ENCODE measurements at regions not wholly inside any gene's neighbourhood (a gene's known extent, or its start where the extent isn't known, plus 50 kb on each side); places are given as distances from the start of the nearest gene placed in this dataset.

DNA sequence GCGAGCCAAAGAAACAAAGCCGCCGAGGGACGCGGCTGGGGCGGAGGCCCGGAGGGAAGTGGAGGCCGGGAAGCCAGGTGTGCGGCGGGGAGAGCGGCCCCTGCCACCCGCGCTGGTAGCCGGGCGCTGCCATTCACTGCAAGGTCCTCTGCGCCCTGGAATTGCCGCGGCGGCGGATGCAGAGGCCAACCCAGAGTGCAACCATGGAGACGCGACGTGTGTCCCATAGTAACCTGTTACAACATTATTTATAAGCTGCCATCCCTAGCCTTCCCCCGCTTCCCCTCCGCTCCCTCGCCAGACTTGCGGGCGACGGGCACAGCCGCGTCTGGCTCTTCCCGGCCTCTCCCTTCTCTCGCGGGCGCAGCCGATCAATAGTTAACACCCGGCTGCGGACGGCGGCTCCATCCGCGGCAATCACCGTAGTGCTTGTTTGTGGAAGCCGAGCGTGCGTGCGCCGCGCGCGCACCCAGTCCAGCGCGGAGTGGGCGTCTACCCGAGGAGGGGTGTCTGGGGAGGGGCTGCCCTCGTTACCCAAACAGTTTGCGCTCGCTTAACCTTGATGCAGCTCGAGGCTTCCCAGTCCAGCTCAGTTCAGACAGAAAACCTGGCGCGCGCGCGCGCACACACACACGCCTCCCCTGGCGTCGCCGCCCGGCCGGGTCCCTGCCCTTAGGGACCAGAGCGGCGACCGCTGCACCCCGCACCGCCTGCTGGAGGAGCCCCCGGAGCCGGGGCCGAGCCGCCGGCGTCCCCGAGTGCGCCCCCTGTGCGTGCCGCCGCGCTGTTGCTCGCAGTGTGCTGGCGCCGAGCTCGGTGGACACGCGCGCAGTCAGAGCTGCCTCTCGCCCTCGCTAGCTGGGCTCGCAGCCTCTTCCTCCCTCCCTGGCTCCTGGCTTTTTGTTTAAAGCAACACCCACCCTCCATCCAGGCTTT, 165.4 kb upstream of the DPP6 start:
- DNase-seq (ENCODE audit: low read depth in 4 of 4, low spot score in 3 of 4): peak in 3 of 4 donors; percentile 43 to 55 (median 54)

GRCh38 chr7:153887749-153888569, 164.2 kb upstream of the DPP6 start:
- DNase-seq (ENCODE audit: low read depth in 4 of 4, low spot score in 3 of 4): peak in 1 of 4 donors; percentile 55

DNA sequence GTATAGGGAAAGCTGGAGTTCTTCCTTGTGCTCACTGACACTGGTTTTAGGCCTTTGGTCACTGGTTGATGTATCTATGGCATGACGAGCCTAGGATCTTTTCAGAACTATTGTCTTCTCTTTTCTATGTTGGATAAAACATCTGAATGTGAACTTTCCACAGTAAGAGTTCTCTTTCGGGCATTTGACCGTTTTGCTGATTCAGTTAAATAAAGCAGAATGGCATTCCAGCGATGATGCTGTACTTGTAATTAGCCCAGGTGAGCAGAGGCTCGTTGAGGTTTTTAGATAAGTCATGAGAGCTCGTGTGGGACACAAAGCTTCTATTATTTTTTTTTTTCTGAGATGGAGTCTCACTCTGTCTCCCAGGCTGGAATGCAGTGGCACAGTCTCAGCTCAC, 160.2 kb upstream of the DPP6 start:
- DNase-seq (ENCODE audit: low read depth in 4 of 4, low spot score in 3 of 4): no peak

DNA sequence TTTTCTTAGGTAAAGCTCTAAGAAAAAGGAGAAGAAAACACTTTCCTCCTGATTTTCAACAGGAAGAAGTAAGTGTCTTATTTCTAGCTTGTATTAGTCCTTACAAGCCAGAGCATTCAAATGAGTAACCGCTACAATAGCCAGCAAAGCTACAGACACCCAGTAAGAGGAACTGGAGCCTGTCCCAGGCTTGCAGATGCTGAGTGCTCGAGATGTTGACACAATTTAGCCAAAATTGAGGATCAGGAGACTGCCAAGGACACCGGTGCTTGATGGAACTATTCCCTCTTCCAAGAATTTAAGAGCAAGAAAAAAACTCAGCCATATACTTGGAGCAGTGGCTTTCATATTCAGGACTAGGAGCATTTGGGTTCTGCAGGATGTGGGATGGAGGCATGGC, 149.3 kb upstream of the DPP6 start:
- DNase-seq (ENCODE audit: low read depth in 4 of 4, low spot score in 3 of 4): no peak

GRCh38 chr7:153912211-153912610, 140.0 kb upstream of the DPP6 start:
- DNase-seq (ENCODE audit: low read depth in 4 of 4, low spot score in 3 of 4): no peak

- no peak for DNase-seq (ENCODE audit: low read depth in 4 of 4, low spot score in 3 of 4)
Measured at GRCh38 chr7:153920126-153920525, 132.1 kb upstream of the DPP6 start.

DNA sequence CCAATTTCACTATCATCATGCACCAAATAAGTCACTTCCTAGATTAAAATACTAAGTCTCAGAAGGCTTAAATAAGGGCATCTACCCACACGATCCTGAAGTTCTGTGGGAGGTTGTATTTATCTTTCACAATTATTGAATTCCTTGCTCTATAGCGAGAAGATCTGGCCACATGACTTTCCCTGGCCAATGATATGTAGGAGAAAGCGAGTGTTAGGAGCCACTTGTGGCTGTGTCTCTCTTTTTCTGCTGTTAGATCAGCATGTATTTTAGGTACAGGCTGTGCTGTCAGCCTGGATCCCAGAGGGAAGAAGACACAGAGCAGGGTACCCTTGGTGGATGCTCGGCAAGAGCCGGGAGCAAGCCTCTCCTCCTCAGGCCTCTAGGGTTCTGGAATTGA, 131.3 kb upstream of the DPP6 start:
- no peak for DNase-seq (ENCODE audit: low read depth in 4 of 4, low spot score in 3 of 4)

DNA sequence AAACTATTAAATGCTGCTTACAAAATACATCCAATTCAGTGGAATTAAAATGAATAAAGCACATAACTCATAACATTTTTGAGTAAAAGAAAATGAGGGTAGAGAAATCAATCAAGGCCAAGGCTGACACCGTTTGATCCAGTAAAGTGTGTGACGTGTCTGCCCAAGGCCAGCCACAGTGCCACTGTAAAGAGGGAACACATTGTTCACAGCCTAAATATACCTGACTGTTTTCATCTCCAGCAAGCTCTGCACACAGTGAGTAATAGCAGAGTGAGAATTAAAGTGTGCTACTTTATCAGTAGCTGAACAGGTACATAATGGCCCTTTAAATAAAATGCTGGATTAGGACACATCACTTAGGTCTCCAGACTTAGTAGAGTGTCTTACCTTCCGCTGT, 130.8 kb upstream of the DPP6 start:
- no peak for DNase-seq (ENCODE audit: low read depth in 4 of 4, low spot score in 3 of 4)

DNA sequence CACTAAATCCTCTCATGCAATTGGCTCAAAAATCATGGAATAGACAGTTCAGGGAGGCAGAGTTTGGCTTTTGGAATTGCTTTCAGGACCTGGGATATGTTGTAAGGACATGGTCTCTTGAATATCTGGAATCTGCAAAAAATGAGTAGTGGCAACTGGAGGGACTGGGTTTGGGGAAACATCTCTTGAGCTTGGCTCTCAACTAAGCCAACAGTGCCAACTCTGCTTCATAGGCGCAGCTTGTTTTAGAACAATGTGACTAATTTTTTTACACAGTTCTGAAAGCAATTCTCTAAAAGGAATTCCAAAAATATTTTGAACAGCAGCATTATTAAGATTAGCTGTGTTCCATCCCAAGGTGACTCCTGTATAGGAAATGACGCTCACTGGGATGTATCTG, 121.5 kb upstream of the DPP6 start:
- DNase-seq (ENCODE audit: low read depth in 4 of 4, low spot score in 3 of 4): no peak

- no peak for DNase-seq (ENCODE audit: low read depth in 4 of 4, low spot score in 3 of 4)
Measured at GRCh38 chr7:153934048-153934447, 118.2 kb upstream of the DPP6 start.

- no peak for DNase-seq (ENCODE audit: low read depth in 4 of 4, low spot score in 3 of 4)
Measured at GRCh38 chr7:153934629-153935028, 117.6 kb upstream of the DPP6 start.

DNA sequence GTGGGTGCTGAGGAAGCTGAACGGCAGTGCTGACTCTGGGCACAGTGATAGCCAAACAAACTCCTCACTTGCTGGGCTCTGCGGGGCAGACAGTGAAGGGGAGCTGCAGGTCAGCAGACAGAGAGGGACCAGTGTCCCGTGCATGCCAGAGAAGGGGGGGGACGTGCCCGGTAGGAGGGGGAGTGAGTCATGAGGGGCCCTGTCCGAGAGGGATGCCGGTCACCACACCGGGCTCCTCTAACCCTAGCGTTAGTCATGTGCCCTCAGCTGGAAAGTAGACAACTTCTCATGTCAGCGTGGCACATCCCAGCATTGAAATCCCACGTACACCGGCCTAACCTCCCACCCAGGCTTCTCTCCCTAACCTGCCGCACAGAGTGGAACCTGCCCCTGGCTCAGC, 117.1 kb upstream of the DPP6 start:
- no peak for DNase-seq (ENCODE audit: low read depth in 4 of 4, low spot score in 3 of 4)

DNA sequence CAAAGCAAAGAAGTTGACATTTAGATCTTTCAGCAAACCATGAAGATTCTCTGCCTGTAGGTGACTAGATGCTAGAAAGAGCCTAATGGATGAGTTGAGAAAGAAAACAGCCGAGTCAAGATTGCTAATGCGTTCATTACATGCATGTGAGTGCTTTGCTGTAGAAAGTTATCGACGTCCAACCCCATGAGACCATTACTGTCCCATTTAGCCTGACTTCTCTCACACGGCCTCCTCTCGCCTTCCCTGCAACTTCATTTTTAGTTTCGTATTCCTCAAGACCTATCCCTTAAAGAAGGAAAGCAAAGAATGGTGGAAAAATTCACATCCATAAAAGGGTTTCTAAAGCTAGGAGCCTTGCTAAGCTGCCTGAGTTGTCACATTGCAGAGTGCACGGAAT, 113.7 kb upstream of the DPP6 start:
- no peak for DNase-seq (ENCODE audit: low read depth in 4 of 4, low spot score in 3 of 4)

DNA sequence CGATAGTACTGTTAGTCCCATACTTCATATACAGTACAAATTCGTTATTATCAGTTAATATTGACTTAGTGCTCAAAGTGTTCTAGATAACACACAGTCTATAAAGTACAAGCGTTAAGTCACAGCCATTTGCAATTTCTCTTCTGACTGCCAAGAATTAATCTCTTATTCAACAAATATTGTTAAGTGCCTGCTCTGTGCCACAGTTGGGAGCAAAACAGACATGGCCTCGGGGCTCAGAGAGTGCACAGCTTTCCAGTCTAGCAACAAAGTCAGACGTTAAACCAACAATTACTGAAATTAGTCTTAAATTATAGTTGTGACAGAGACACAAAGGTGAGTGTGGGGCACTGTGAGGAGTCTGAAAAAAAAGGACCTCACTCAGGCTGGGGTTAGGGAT, 113.0 kb upstream of the DPP6 start:
- no peak for DNase-seq (ENCODE audit: low read depth in 4 of 4, low spot score in 3 of 4)

DNA sequence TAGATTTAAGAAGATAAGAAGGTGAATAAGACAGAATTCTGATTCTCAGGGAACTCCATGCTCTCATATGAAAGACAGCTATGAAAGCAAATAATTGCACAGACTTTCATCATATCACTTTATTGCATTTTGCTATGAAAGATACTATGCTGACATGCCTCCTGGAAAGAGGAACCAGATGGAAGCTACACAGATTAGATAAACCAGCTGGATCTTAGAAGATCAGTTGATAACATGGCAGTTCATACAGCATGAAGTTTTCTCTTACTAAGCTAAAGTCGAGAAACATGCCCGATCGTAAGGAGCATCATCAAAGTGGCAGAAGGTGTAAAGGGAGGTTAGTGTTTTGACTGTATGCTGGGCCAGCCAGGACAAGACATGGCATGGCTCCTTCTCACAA, 112.5 kb upstream of the DPP6 start:
- DNase-seq (ENCODE audit: low read depth in 4 of 4, low spot score in 3 of 4): no peak

DNA sequence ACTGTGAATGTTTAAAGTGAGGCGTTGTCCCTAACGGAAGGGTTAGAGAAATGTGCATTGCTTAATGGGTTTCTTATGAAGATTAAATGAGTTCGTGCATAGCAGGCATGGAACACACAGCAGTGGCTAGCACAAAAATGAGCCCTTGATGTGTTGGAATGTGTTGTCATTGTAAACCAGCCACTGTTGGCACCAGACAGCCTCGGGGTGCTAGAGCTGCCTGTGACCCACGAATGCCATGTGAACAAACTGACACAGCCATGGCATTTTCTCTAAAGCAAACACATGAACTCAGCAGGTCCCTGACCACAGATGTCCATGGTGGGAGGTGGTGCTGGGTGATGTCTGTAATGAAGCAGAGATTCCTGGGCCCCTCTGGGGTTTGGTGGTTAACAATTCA, 111.1 kb upstream of the DPP6 start:
- DNase-seq (ENCODE audit: low read depth in 4 of 4, low spot score in 3 of 4): no peak

- DNase-seq (ENCODE audit: low read depth in 4 of 4, low spot score in 3 of 4): no peak
Measured at GRCh38 chr7:153942036-153942435, 110.2 kb upstream of the DPP6 start.

- peak in 3 of 4 donors; percentile 35 to 48 (median 41) for DNase-seq (ENCODE audit: low read depth in 4 of 4, low spot score in 3 of 4)
Measured at GRCh38 chr7:153943457-153943856, 108.7 kb upstream of the DPP6 start.

- no peak for DNase-seq (ENCODE audit: low read depth in 4 of 4, low spot score in 3 of 4)
Measured at GRCh38 chr7:153943861-153944260, 108.3 kb upstream of the DPP6 start.

- no peak for DNase-seq (ENCODE audit: low read depth in 4 of 4, low spot score in 3 of 4)
Measured at GRCh38 chr7:153948060-153948459, 104.1 kb upstream of the DPP6 start.

DNA sequence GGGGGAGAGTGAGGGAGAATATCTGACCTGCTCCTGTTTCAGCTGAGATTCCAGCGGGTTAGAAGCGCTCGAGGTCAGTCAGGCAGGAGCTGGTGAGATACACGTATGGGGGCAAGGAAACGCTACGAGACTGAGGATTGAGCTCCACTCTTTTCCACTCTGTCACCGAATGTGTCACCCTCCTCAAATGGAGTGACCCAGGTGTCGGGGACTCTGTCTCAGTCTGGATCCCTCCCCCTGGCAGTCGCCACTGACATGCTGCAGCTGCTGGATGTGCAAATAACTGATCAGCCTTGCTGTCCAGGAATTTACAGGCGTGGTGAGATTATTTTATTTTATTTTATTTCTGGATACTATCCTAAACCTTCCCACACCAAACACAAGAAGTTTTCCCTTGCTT, 100.9 kb upstream of the DPP6 start:
- no peak for DNase-seq (ENCODE audit: low read depth in 4 of 4, low spot score in 3 of 4)

- DNase-seq (ENCODE audit: low read depth in 4 of 4, low spot score in 3 of 4): no peak
Measured at GRCh38 chr7:153954477-153954876, 97.7 kb upstream of the DPP6 start.

Measured in right renal pelvis (tissue), 4 donors.